ENCODE measurements at regions not wholly inside any gene's neighbourhood (a gene's known extent, or its start where the extent isn't known, plus 50 kb on each side); places are given as distances from the start of the nearest gene placed in this dataset.

GRCh38 chr4:43690116-43690515 is 758.5 kb downstream of the KCTD8 start:
- TF ChIP-seq CTCF (conservative IDR thresholded peaks at IDR 0.05) = no peak
- no peak for TF ChIP-seq ZFX (IDR thresholded peaks at IDR 0.05)
- H3K27ac ChIP-seq = no peak overlapping the region

GRCh38 chr4:43693876-43694275 is 754.7 kb downstream of the KCTD8 start:
- no peak overlapping the region for H3K27ac ChIP-seq
- no peak for TF ChIP-seq ZFX (IDR thresholded peaks at IDR 0.05)
- no peak for TF ChIP-seq CTCF (conservative IDR thresholded peaks at IDR 0.05)

- TF ChIP-seq ZFX (IDR thresholded peaks at IDR 0.05) = no peak
- TF ChIP-seq CTCF (conservative IDR thresholded peaks at IDR 0.05) = peak; percentile 26
- no peak overlapping the region for H3K27ac ChIP-seq
These were observed 739.2 kb downstream of the KCTD8 start for GRCh38 chr4:43709443-43709842.

GRCh38 chr4:43716721-43717395 is 731.8 kb downstream of the KCTD8 start:
- no peak overlapping the region for H3K27ac ChIP-seq
- no peak for TF ChIP-seq ZFX (IDR thresholded peaks at IDR 0.05)
- TF ChIP-seq CTCF (conservative IDR thresholded peaks at IDR 0.05) = no peak

GRCh38 chr4:43718369-43718768 is 730.2 kb downstream of the KCTD8 start:
- TF ChIP-seq ZFX (IDR thresholded peaks at IDR 0.05) = no peak
- no peak for TF ChIP-seq CTCF (conservative IDR thresholded peaks at IDR 0.05)
- H3K27ac ChIP-seq = no peak overlapping the region

GRCh38 chr4:43732829-43733426 is 715.7 kb downstream of the KCTD8 start:
- TF ChIP-seq ZFX (IDR thresholded peaks at IDR 0.05) (no peak), CTCF (conservative IDR thresholded peaks at IDR 0.05) (no peak)
- H3K27ac ChIP-seq = no peak overlapping the region

- no peak overlapping the region for H3K27ac ChIP-seq
- TF ChIP-seq ZFX (IDR thresholded peaks at IDR 0.05) (no peak), CTCF (conservative IDR thresholded peaks at IDR 0.05) (no peak)
These were observed 706.5 kb downstream of the KCTD8 start for GRCh38 chr4:43742083-43742482.
